Body of pancreas (tissue), 4 donors: ENCODE measurements at regions not wholly inside any gene's neighbourhood (a gene's known extent, or its start where the extent isn't known, plus 50 kb on each side); places are given as distances from the start of the nearest gene placed in this dataset.
A peak's percentile ranks its signal among the peaks of the same experiment; 100 is the strongest.

ENCODE experiments used
- ATAC-seq: fragments of 150-250 bp; one replicate; pipeline ENCODE4 v1.9.1; 2016
- DNase-seq, 4 donors: peaks; one replicate each; pipeline ENCODE4 v3.0.0-alpha.2; 2019
- H3K27ac ChIP-seq, 4 donors: fragments of 200-600 bp; sonication (generic); 1 replicate in 3 of 4; 2 replicates in 1 of 4; pipeline versions ENCODE4 v1.5.1 to v1.6.1; 2016 to 2019; ENCODE audit warnings: mild to moderate bottlenecking in 1 of 4, mixed read lengths in 1 of 4, moderate library complexity in 1 of 4
- H3K27me3 ChIP-seq, 2 donors: fragments of 200-600 bp; sonication (generic); one replicate each; pipeline ENCODE4 v1.6.0; 2016; ENCODE audit warnings: mild to moderate bottlenecking in 1 of 2
- H3K36me3 ChIP-seq, 2 donors: fragments of 200-600 bp; sonication (generic); replicated peaks in 1 of 2; 2 replicates each; pipeline ENCODE4 v1.5.1; 2016; ENCODE audit warnings: low read depth in 2 of 2; ENCODE audit not compliant: insufficient read depth in 1 of 2
- H3K4me1 ChIP-seq: fragments of 200-600 bp; sonication (generic); one replicate; pipeline ENCODE4 v1.6.0; 2016
- H3K4me3 ChIP-seq, 2 donors: fragments of 200-600 bp; sonication (generic); 1 replicate in 1 of 2; 2 replicates in 1 of 2; pipeline ENCODE4 v1.5.1; 2016 to 2019
- H3K9me3 ChIP-seq, 3 donors: fragments of 200-600 bp; sonication (generic); 1 replicate in 2 of 3; 2 replicates in 1 of 3; pipeline ENCODE4 v1.5.1; 2016
- CTCF ChIP-seq, 7 experiments: fragments of 450-650 bp in 4 of 7; fragments of 200-600 bp in 3 of 7; sonication (generic) in 3 of 7; IDR thresholded peaks; one replicate each; pipeline ENCODE4 v1.5.1; 2016 to 2019; ENCODE audit warnings: antibody characterized with exemption in 7 of 7
- POLR2A ChIP-seq, 3 donors: fragments of 450-650 bp; IDR thresholded peaks; one replicate each; pipeline ENCODE4 v1.6.1; 2016; ENCODE audit warnings: antibody characterized with exemption in 3 of 3, mild to moderate bottlenecking in 2 of 3
- WGBS, 2 donors: methylation state at CpG; one replicate each; pipeline ENCODE4 v1.1.5; 2017; 5-methylcytosine and 5-hydroxymethylcytosine counted together
- intact Hi-C: fragments of 100-400 bp; cut with DNase I; formaldehyde crosslinking; loops from one replicate; pipeline ENCODE4 v1.15.1; 2023

GRCh38 chr1:169024800-169025271 is 81.7 kb upstream of the ATP1B1 start:
- H3K4me3 ChIP-seq = no peak overlapping the region
- H3K4me1 ChIP-seq = no peaks in the 10 kb centered on the region
- H3K27ac ChIP-seq = no peak overlapping the region
- DNase-seq (no peak), ATAC-seq (no peak)
- 94 to 100% methylated on average over 1 of the region's 1 CpG for WGBS, 2 donors
- H3K9me3 ChIP-seq = no peaks in the 10 kb centered on the region
- TF ChIP-seq POLR2A (IDR thresholded peaks at IDR 0.05) = no peak
- no peak for TF ChIP-seq CTCF (IDR thresholded peaks at IDR 0.05)
- intact Hi-C loops = no loop called here
- H3K36me3 ChIP-seq = no peaks in the 10 kb centered on the region
- no peaks in the 10 kb centered on the region for H3K27me3 ChIP-seq

- no peak overlapping the region for H3K4me3 ChIP-seq
- WGBS, 2 donors = 93 to 96% methylated on average over 1 of the region's 1 CpG
- H3K4me1 ChIP-seq = no peaks in the 10 kb centered on the region
- TF ChIP-seq CTCF (IDR thresholded peaks at IDR 0.05) (no peak), POLR2A (IDR thresholded peaks at IDR 0.05) (no peak)
- no peak overlapping the region for H3K27ac ChIP-seq
- intact Hi-C loops = no loop called here
- no peaks in the 10 kb centered on the region for H3K9me3 ChIP-seq
- ATAC-seq = no peak
- no peaks in the 10 kb centered on the region for H3K27me3 ChIP-seq
- no peak for DNase-seq
- no peaks in the 10 kb centered on the region for H3K36me3 ChIP-seq
Measured at GRCh38 chr1:169025412-169025811, 81.1 kb upstream of the ATP1B1 start.

- WGBS, 2 donors = 65 to 69% methylated on average over 7 to 8 of the region's 8 CpGs
- H3K36me3 ChIP-seq = no peaks in the 10 kb centered on the region
- no peak overlapping the region for H3K4me3 ChIP-seq
- DNase-seq (no peak), ATAC-seq (no peak)
- no peaks in the 10 kb centered on the region for H3K27me3 ChIP-seq
- no peaks in the 10 kb centered on the region for H3K9me3 ChIP-seq
- no peaks in the 10 kb centered on the region for H3K4me1 ChIP-seq
- intact Hi-C loops = no loop called here
- H3K27ac ChIP-seq = no peak overlapping the region
- TF ChIP-seq CTCF (IDR thresholded peaks at IDR 0.05) (no peak), POLR2A (IDR thresholded peaks at IDR 0.05) (no peak)
Measured at GRCh38 chr1:169027607-169028320, 78.7 kb upstream of the ATP1B1 start.

GRCh38 chr1:169031566-169032224 is 74.8 kb upstream of the ATP1B1 start:
- 65 to 67% methylated on average over 5 of the region's 5 CpGs for WGBS, 2 donors
- Histone ChIP-seq H3K27ac (no peak overlapping the region), H3K9me3 (no peaks in the 10 kb centered on the region), H3K4me3 (no peak overlapping the region), H3K36me3 (no peaks in the 10 kb centered on the region), H3K27me3 (no peaks in the 10 kb centered on the region), H3K4me1 (no peaks in the 10 kb centered on the region)
- intact Hi-C loops = no loop called here
- DNase-seq (peak in 1 of 4 donors; percentile 13), ATAC-seq (no peak)
- TF ChIP-seq POLR2A (IDR thresholded peaks at IDR 0.05) = no peak

- no peak for ATAC-seq
- H3K4me3 ChIP-seq = no peak overlapping the region
- intact Hi-C loops = no loop called here
Measured at GRCh38 chr1:169041366-169041765, 65.1 kb upstream of the ATP1B1 start.

More at GRCh38 chr1:169041366-169041765, 65.1 kb upstream of the ATP1B1 start:
- no peak for TF ChIP-seq CTCF (IDR thresholded peaks at IDR 0.05)
- TF ChIP-seq POLR2A (IDR thresholded peaks at IDR 0.05) = no peak
- Histone ChIP-seq H3K27me3 (no peaks in the 10 kb centered on the region), H3K4me1 (no peaks in the 10 kb centered on the region), H3K9me3 (no peaks in the 10 kb centered on the region), H3K36me3 (no peaks in the 10 kb centered on the region), H3K27ac (no peak overlapping the region)
- 71 to 83% methylated on average over 4 of the region's 4 CpGs for WGBS, 2 donors
- peak in 1 of 4 donors; percentile 16 for DNase-seq
